GM12878 (cell line): ENCODE measurements at regions not wholly inside any gene's neighbourhood (a gene's known extent, or its start where the extent isn't known, plus 50 kb on each side); places are given as distances from the start of the nearest gene placed in this dataset.
"Not testable (repeated sequence)": the region's sequence is repeated elsewhere in the genome, so short reads cannot be mapped to it uniquely, and the experiment has no call there.

Experiments
- ATF7 ChIP-seq: fragments of 450-650 bp; IDR thresholded peaks from 2 replicates; pipeline ENCODE4 v1.6.1; 2016; ENCODE audit warnings: low read depth, mild to moderate bottlenecking
- FOXK2 ChIP-seq: fragments of 450-650 bp; IDR thresholded peaks from 2 replicates; pipeline ENCODE4 v1.6.1; 2017; ENCODE audit warnings: mild to moderate bottlenecking, moderate library complexity
- NFYB ChIP-seq: IDR thresholded peaks from 2 replicates; pipeline ENCODE4 v1.6.1; 2011; ENCODE audit warnings: low read depth, mild to moderate bottlenecking, low read length, improper control_type of control experiment, moderate library complexity; ENCODE audit not compliant: insufficient read depth
- RB1 ChIP-seq: fragments of 450-650 bp; formaldehyde crosslinking; IDR thresholded peaks from 2 replicates; pipeline ENCODE4 v1.6.1; 2017; ENCODE audit warnings: mild to moderate bottlenecking, borderline replicate concordance
- TAF1 ChIP-seq: IDR thresholded peaks from 2 replicates; pipeline ENCODE4 v1.6.1; 2011; ENCODE audit warnings: mild to moderate bottlenecking, low read depth, low read length, borderline replicate concordance
- TF ChIP-seq, protein P1 (sequence below), 3 experiments: IDR thresholded peaks in 2 of 3; conservative IDR thresholded peaks in 1 of 3; 2 replicates each; pipeline ENCODE4 v1.5.1; 2011; ENCODE audit warnings: low read depth in 3 of 3, low read length in 3 of 3, mild to moderate bottlenecking in 3 of 3, control low read depth in 2 of 3, moderate library complexity in 2 of 3, inconsistent platforms in 1 of 3, mixed read lengths in 1 of 3; ENCODE audit not compliant: control insufficient read depth in 2 of 3, insufficient read depth in 1 of 3; ENCODE audit errors: extremely low read depth in 1 of 3
- TF ChIP-seq, protein P2 (sequence below): IDR thresholded peaks from 2 replicates; pipeline ENCODE4 v1.6.1; 2011; ENCODE audit warnings: low read depth, low read length, improper control_type of control experiment, borderline replicate concordance

DNA sequence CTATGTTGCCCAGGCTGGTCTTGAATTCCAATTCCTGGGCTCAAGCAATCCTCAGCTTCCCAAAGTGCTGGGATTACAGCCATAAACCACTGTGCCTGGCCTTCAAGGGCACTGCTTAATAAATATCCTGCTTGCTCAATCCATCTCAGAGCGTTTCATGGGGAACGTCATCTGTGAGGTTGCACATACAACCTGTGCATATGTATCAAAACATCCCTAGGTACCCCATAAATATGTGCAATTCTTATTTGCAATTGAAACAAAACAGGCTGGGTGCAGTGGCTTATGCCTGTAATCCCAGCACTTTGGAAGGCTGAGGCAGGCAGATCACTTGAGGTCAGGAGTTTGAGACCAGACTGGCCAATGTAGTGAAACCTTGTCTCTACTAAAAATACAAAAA, 133.8 kb upstream of the TRIM73 start:
- TF ChIP-seq NFYB, RB1, FOXK2, TAF1, ATF7: not testable (repeated sequence)
- TF ChIP-seq, protein P1, sequence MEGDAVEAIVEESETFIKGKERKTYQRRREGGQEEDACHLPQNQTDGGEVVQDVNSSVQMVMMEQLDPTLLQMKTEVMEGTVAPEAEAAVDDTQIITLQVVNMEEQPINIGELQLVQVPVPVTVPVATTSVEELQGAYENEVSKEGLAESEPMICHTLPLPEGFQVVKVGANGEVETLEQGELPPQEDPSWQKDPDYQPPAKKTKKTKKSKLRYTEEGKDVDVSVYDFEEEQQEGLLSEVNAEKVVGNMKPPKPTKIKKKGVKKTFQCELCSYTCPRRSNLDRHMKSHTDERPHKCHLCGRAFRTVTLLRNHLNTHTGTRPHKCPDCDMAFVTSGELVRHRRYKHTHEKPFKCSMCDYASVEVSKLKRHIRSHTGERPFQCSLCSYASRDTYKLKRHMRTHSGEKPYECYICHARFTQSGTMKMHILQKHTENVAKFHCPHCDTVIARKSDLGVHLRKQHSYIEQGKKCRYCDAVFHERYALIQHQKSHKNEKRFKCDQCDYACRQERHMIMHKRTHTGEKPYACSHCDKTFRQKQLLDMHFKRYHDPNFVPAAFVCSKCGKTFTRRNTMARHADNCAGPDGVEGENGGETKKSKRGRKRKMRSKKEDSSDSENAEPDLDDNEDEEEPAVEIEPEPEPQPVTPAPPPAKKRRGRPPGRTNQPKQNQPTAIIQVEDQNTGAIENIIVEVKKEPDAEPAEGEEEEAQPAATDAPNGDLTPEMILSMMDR (IDR thresholded peaks at IDR 0.05 in 2 of 3, conservative IDR thresholded peaks at IDR 0.05 in 1 of 3; ENCODE audit: control insufficient read depth in 2 of 3, extremely low read depth in 1 of 3, insufficient read depth in 1 of 3, low read depth in 3 of 3, low read length in 3 of 3): not testable (repeated sequence)
- TF ChIP-seq, protein P2, sequence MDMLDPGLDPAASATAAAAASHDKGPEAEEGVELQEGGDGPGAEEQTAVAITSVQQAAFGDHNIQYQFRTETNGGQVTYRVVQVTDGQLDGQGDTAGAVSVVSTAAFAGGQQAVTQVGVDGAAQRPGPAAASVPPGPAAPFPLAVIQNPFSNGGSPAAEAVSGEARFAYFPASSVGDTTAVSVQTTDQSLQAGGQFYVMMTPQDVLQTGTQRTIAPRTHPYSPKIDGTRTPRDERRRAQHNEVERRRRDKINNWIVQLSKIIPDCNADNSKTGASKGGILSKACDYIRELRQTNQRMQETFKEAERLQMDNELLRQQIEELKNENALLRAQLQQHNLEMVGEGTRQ: not testable (repeated sequence)
